MM.1S (cell line): ENCODE measurements at regions not wholly inside any gene's neighbourhood (a gene's known extent, or its start where the extent isn't known, plus 50 kb on each side); places are given as distances from the start of the nearest gene placed in this dataset.

Experiments used
- DNase-seq: peaks from one replicate; pipeline ENCODE4 v3.0.0-alpha.2; 2015
- H2AFZ ChIP-seq: fragments of 300-600 bp; sonication (generic); 2 replicates; pipeline ENCODE4 v1.6.0; 2016; ENCODE audit warnings: antibody characterized with exemption, low read length
- H3F3A ChIP-seq: fragments of 300-600 bp; sonication (generic); 2 replicates; pipeline ENCODE4 v1.6.1; 2016; ENCODE audit warnings: mild to moderate bottlenecking, antibody characterized with exemption, low read length, moderate library complexity, mixed read lengths; ENCODE audit not compliant: insufficient read depth
- H3K27ac ChIP-seq: fragments of 300-600 bp; sonication (generic); 2 replicates; pipeline ENCODE4 v1.5.1; 2016; ENCODE audit warnings: mild to moderate bottlenecking, low read length
- H3K27me3 ChIP-seq: fragments of 300-600 bp; sonication (generic); replicated peaks from 2 replicates; pipeline ENCODE4 v1.6.0; 2016; ENCODE audit warnings: low read length; ENCODE audit not compliant: insufficient read depth
- H3K36me3 ChIP-seq: fragments of 300-600 bp; sonication (generic); replicated peaks from 2 replicates; pipeline ENCODE4 v1.6.1; 2016; ENCODE audit warnings: mild to moderate bottlenecking, low read length, mixed read lengths; ENCODE audit not compliant: insufficient read depth
- H3K4me1 ChIP-seq: fragments of 300-600 bp; sonication (generic); 2 replicates; pipeline ENCODE4 v1.6.1; 2016; ENCODE audit warnings: low read length, mixed read lengths
- H3K4me2 ChIP-seq: fragments of 300-600 bp; sonication (generic); 2 replicates; pipeline ENCODE4 v1.6.0; 2016; ENCODE audit warnings: low read depth, low read length
- H3K4me3 ChIP-seq: fragments of 300-600 bp; sonication (generic); 2 replicates; pipeline ENCODE4 v1.5.1; 2016; ENCODE audit warnings: low read length, mixed read lengths
- H3K79me2 ChIP-seq: fragments of 300-600 bp; sonication (generic); 2 replicates; pipeline ENCODE4 v1.6.1; 2016; ENCODE audit warnings: mixed run types, low read length, mixed read lengths
- H3K9ac ChIP-seq: fragments of 300-600 bp; sonication (generic); 2 replicates; pipeline ENCODE4 v1.6.1; 2016; ENCODE audit warnings: low read length, mixed read lengths
- H3K9me2 ChIP-seq: fragments of 300-600 bp; sonication (generic); replicated peaks from 2 replicates; pipeline ENCODE4 v1.6.1; 2016; ENCODE audit warnings: mild to moderate bottlenecking, low read length, mixed read lengths; ENCODE audit not compliant: insufficient read depth
- H3K9me3 ChIP-seq: fragments of 300-600 bp; sonication (generic); replicated peaks from 2 replicates; pipeline ENCODE4 v1.6.1; 2016; ENCODE audit warnings: mild to moderate bottlenecking, low read length, mixed read lengths; ENCODE audit not compliant: insufficient read depth
- H4K20me1 ChIP-seq: fragments of 300-600 bp; sonication (generic); 2 replicates; pipeline ENCODE4 v1.6.1; 2016; ENCODE audit warnings: mild to moderate bottlenecking, low read length, moderate library complexity, mixed read lengths; ENCODE audit not compliant: insufficient read depth
- EZH2 ChIP-seq: fragments of 300-600 bp; sonication (generic); optimal IDR thresholded peaks from 2 replicates; pipeline ENCODE3; 2017; ENCODE audit warnings: low read depth, mild to moderate bottlenecking, antibody characterized with exemption, low read length, mixed read lengths
- EZH2phosphoT487 ChIP-seq: fragments of 300-600 bp; sonication (generic); IDR thresholded peaks from 2 replicates; pipeline ENCODE4 v1.6.1; 2018; ENCODE audit warnings: antibody characterized with exemption, low read length
- TF ChIP-seq, protein P1 (sequence below): fragments of 300-600 bp; sonication (generic); IDR thresholded peaks from 2 replicates; pipeline ENCODE4 v1.5.1; 2016; ENCODE audit warnings: antibody characterized with exemption, low read length, mixed read lengths

DNA sequence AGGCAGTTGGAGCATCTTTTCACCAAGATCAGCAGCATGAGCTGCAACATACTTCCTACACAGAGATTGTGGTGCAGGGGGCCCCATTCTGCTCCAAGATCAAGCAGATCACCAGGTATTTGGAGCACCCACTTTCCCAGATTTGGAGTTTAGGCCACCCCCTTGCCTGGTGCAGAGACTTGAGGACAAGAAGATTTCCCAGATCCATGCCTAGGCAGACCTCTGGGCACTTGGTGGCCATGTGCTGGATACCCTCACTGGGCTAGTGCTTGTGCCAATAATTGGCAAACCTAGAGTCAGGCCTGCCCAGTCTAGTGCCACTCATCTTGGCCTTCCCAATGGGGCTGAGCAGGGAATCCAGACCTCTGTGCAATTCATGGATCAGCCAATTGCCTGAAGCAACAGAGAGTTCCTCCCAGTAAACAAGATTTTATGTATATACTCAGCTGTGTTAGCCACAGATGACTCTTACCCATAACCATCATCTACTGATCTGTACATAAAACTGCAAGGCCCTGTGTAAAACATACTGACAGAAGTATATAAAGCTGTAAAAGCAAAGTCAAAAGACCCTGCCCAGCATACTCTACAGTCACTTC, 228.4 kb upstream of the EMCN start:
- TF ChIP-seq EZH2phosphoT487 (no peak), EZH2 (no peak)
- TF ChIP-seq, protein P1, sequence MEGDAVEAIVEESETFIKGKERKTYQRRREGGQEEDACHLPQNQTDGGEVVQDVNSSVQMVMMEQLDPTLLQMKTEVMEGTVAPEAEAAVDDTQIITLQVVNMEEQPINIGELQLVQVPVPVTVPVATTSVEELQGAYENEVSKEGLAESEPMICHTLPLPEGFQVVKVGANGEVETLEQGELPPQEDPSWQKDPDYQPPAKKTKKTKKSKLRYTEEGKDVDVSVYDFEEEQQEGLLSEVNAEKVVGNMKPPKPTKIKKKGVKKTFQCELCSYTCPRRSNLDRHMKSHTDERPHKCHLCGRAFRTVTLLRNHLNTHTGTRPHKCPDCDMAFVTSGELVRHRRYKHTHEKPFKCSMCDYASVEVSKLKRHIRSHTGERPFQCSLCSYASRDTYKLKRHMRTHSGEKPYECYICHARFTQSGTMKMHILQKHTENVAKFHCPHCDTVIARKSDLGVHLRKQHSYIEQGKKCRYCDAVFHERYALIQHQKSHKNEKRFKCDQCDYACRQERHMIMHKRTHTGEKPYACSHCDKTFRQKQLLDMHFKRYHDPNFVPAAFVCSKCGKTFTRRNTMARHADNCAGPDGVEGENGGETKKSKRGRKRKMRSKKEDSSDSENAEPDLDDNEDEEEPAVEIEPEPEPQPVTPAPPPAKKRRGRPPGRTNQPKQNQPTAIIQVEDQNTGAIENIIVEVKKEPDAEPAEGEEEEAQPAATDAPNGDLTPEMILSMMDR: no peak
- no peaks in the 10 kb centered on the region for H4K20me1 ChIP-seq

DNA sequence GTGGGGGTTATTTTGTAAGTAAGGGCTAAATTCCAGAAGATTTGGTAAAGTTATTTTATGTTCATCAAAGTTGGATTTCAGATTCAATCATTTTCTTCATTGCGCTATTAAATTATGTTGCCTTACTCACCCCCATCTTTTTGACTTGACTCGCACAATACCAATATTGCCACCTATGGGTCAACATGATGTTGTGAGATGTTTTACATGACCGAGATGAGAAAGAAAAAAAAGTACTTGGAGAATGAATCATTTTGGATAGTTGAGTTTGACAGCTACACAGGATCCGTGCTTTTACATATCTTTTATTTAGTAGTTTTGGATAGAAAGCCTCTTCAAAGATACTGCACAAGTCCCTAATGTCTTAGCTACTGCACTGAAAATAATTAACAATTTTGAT, 224.2 kb upstream of the EMCN start:
- DNase-seq: peak; percentile 25
- H4K20me1 ChIP-seq: no peaks in the 10 kb centered on the region
- H3K36me3 ChIP-seq: no peaks in the 10 kb centered on the region
- no peak overlapping the region for H3K4me3 ChIP-seq
- H2AFZ ChIP-seq: no peak overlapping the region
- H3K27ac ChIP-seq: no peak overlapping the region
- H3K4me1 ChIP-seq: peaks cover 7% of the 10 kb centered on the region
- no peaks in the 10 kb centered on the region for H3K9me2 ChIP-seq
- H3F3A ChIP-seq: no peaks in the 10 kb centered on the region
- H3K9me3 ChIP-seq: no peaks in the 10 kb centered on the region
- no peak overlapping the region for H3K4me2 ChIP-seq
- no peaks in the 10 kb centered on the region for H3K79me2 ChIP-seq
- TF ChIP-seq EZH2phosphoT487: no peak
- TF ChIP-seq, protein P1: peak; percentile 32; the same call in 1 of the 2 replicates
- no peak overlapping the region for H3K9ac ChIP-seq
- H3K27me3 ChIP-seq: no peaks in the 10 kb centered on the region

More for the DNA sequence above, 228.4 kb upstream of the EMCN start:
- Histone ChIP-seq H3K9me2 (no peaks in the 10 kb centered on the region), H3K27me3 (no peaks in the 10 kb centered on the region), H2AFZ (no peak overlapping the region), H3K4me1 (no peaks in the 10 kb centered on the region), H3K9ac (no peak overlapping the region), H3K4me3 (no peak overlapping the region), H3K36me3 (no peaks in the 10 kb centered on the region), H3K27ac (no peak overlapping the region), H3K4me2 (no peak overlapping the region), H3F3A (no peaks in the 10 kb centered on the region), H3K9me3 (no peaks in the 10 kb centered on the region), H3K79me2 (no peaks in the 10 kb centered on the region)
- DNase-seq: no peak

DNA sequence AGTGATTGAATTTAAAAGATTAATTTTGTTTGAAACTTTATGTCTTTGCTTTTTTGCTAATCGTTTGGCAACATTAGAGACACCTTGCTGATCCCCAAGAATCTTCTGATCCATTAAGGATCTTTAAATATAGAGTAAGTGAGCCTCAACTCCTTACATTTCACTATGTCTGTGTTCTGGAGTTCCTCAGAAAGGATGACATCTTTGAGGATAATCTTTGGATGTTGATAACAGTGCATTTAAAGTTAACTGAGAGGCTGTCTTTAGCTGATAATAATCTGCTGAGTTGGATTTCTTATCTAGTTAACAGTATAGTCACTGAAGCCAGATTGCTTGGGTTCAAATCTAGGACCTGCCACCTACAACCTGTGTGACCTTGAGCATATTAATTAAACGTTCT, 221.6 kb upstream of the EMCN start:
- Histone ChIP-seq H3K9me2 (no peaks in the 10 kb centered on the region), H3K27ac (no peak overlapping the region), H3K4me2 (no peak overlapping the region), H3K4me1 (peaks cover 15% of the 10 kb centered on the region), H3K4me3 (no peak overlapping the region), H3K36me3 (no peaks in the 10 kb centered on the region), H3K79me2 (no peaks in the 10 kb centered on the region), H2AFZ (no peak overlapping the region), H3F3A (peaks cover 5% of the 10 kb centered on the region; the same call in 1 of the 2 replicates), H3K27me3 (no peaks in the 10 kb centered on the region), H3K9me3 (no peaks in the 10 kb centered on the region), H3K9ac (no peak overlapping the region), H4K20me1 (no peaks in the 10 kb centered on the region)
- no peak for DNase-seq
- TF ChIP-seq EZH2phosphoT487 (no peak), EZH2 (no peak)
- TF ChIP-seq, protein P1: no peak
